ENCODE measurements at regions not wholly inside any gene's neighbourhood (a gene's known extent, or its start where the extent isn't known, plus 50 kb on each side); places are given as distances from the start of the nearest gene placed in this dataset.

DNA sequence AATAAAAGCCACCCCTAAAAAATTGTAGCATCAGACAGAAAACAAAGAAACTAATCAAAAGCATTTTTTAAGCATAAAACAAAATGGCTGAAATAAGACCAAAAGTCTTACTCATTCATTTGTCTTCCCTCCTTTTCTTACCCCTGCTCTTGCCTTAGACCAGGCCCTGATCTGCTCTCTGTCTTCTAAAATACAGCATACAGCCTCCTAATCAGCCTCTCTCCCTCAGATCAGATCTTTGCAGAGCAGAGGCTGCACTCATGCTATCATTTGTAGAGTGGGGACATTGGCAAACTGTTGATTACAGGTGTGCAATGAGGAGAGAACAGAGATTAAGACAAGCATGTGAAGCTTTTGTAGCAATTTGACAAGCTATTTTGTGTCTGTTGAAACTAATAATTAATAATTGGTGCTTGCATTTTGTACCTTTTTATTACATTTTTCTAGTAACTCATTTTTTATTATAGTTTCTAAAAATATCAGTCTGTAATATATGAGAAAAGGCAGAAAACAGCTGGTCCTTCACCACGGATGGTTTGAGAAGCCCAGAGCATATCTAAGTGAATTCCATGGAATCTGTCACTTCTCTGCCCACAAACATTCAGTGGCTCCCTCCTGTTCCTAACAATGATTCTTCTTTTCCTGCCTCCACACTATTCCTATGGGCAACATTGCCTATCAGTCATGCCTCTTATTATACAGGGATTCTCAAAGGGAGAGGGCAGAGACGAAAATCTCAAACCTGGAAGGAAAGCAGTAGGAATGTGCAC is 286.2 kb upstream of the STT3B start:
- TF ChIP-seq CTCF (IDR thresholded peaks at IDR 0.05) (no peak), POLR2A (IDR thresholded peaks at IDR 0.05) (no peak)
